K562 (cell line): ENCODE measurements at regions not wholly inside any gene's neighbourhood (a gene's known extent, or its start where the extent isn't known, plus 50 kb on each side); places are given as distances from the start of the nearest gene placed in this dataset.

Source experiments
- BMI1 ChIP-seq: fragments of 150-350 bp; IDR thresholded peaks from 2 replicates; pipeline ENCODE4 v1.6.1; 2014; ENCODE audit warnings: low read length
- CEBPB ChIP-seq: fragments of 450-650 bp; IDR thresholded peaks from 2 replicates; pipeline ENCODE4 v1.6.1; 2016; ENCODE audit warnings: missing genetic modification characterization, missing compliant biosample characterization
- FOSL1 ChIP-seq: fragments of 200-800 bp; sonication (Bioruptor generic); conservative IDR thresholded peaks from 2 replicates; pipeline ENCODE4 v1.6.1; 2016; ENCODE audit warnings: missing genetic modification characterization, missing compliant biosample characterization
- JUND ChIP-seq, 2 experiments: IDR thresholded peaks; 2 replicates in 1 of 2; 3 replicates in 1 of 2; pipeline ENCODE4 v1.6.1; 2011; ENCODE audit warnings: borderline replicate concordance in 2 of 2, low read depth in 2 of 2, low read length in 2 of 2, improper control_type of control experiment in 1 of 2, missing biosample characterization in 1 of 2, missing genetic modification characterization in 1 of 2, missing genetic modification reagents in 1 of 2
- MECOM ChIP-seq: fragments of 250-450 bp; sonication (Bioruptor Pico); IDR thresholded peaks from 2 replicates; pipeline ENCODE4 v1.8.0; 2022; ENCODE audit warnings: inconsistent platforms
- NFATC3 ChIP-seq: fragments of 450-650 bp; IDR thresholded peaks from 2 replicates; pipeline ENCODE4 v1.6.1; 2017; ENCODE audit warnings: mild to moderate bottlenecking
- NR3C1 ChIP-seq: sonication (generic); formaldehyde crosslinking; IDR thresholded peaks from 2 replicates; pipeline ENCODE4 v1.8.1; 2022; ENCODE audit warnings: missing genetic modification reagents
- PHB2 ChIP-seq: fragments of 450-650 bp; IDR thresholded peaks from 2 replicates; pipeline ENCODE4 v1.6.1; 2017; ENCODE audit warnings: low read depth
- PKNOX1 ChIP-seq: fragments of 450-650 bp; IDR thresholded peaks from 2 replicates; pipeline ENCODE4 v1.6.1; 2016
- POLR2AphosphoS5 ChIP-seq: IDR thresholded peaks from 2 replicates; pipeline ENCODE4 v1.6.1; 2011; ENCODE audit warnings: mild to moderate bottlenecking, low read depth, low read length, moderate library complexity; ENCODE audit not compliant: control insufficient read depth, insufficient read depth
- PREB ChIP-seq: sonication (generic); formaldehyde crosslinking; IDR thresholded peaks from 2 replicates; pipeline ENCODE4 v1.8.1; 2023; ENCODE audit warnings: mild to moderate bottlenecking, missing genetic modification reagents
- RBM34 ChIP-seq: fragments of 200-400 bp; formaldehyde crosslinking; IDR thresholded peaks from 2 replicates; pipeline ENCODE4 v1.6.1; 2018; ENCODE audit warnings: low read length, borderline replicate concordance; ENCODE audit not compliant: insufficient read depth
- RNF219 ChIP-seq: fragments of 250-450 bp; sonication (Bioruptor Pico); IDR thresholded peaks from 2 replicates; pipeline ENCODE4 v1.5.0; 2022; ENCODE audit warnings: mild to moderate bottlenecking
- SIX5 ChIP-seq, 2 experiments: IDR thresholded peaks; 2 replicates each; pipeline ENCODE4 v1.6.1; 2011; ENCODE audit warnings: low read length in 2 of 2, borderline replicate concordance in 1 of 2, low read depth in 1 of 2, mild to moderate bottlenecking in 1 of 2, moderate library complexity in 1 of 2; ENCODE audit not compliant: insufficient read depth in 1 of 2
- SMC3 ChIP-seq: conservative IDR thresholded peaks from 2 replicates; pipeline ENCODE4 v1.6.1; 2011; ENCODE audit warnings: low read depth, low read length, improper control_type of control experiment; ENCODE audit not compliant: insufficient read depth
- SRSF3 ChIP-seq: fragments of 200-400 bp; formaldehyde crosslinking; IDR thresholded peaks from 2 replicates; pipeline ENCODE4 v1.6.1; 2016; ENCODE audit warnings: mild to moderate bottlenecking, low read length, moderate library complexity; ENCODE audit not compliant: insufficient read depth
- TAF1 ChIP-seq: IDR thresholded peaks from 2 replicates; pipeline ENCODE4 v1.6.1; 2011; ENCODE audit warnings: mild to moderate bottlenecking, low read length, moderate library complexity; ENCODE audit not compliant: insufficient read depth, control insufficient read depth, severe bottlenecking; ENCODE audit errors: extremely low read depth
- TGIF2 ChIP-seq: sonication (generic); formaldehyde crosslinking; IDR thresholded peaks from 2 replicates; pipeline ENCODE4 v1.8.1; 2022; ENCODE audit warnings: mild to moderate bottlenecking, missing genetic modification reagents, moderate library complexity
- XRCC4 ChIP-seq: IDR thresholded peaks from one replicate; pipeline ENCODE4 v1.6.1; 2011; ENCODE audit not compliant: insufficient read depth, insufficient read length; ENCODE audit errors: extremely low read depth
- XRCC5 ChIP-seq: fragments of 200-400 bp; formaldehyde crosslinking; IDR thresholded peaks from 2 replicates; pipeline ENCODE4 v1.6.1; 2017; ENCODE audit warnings: low read depth, mild to moderate bottlenecking, low read length
- ZFPM2 ChIP-seq: fragments of 250-450 bp; sonication (Bioruptor Pico); IDR thresholded peaks from 2 replicates; pipeline ENCODE4 v1.5.1; 2022; ENCODE audit warnings: mild to moderate bottlenecking
- ZMIZ1 ChIP-seq, 2 experiments: fragments of 150-350 bp in 1 of 2; IDR thresholded peaks; 2 replicates each; pipeline ENCODE4 v1.6.1; 2012 to 2016; ENCODE audit warnings: low read depth in 2 of 2, low read length in 2 of 2, mild to moderate bottlenecking in 1 of 2, moderate library complexity in 1 of 2

- TF ChIP-seq ZMIZ1 (IDR thresholded peaks at IDR 0.05; ENCODE audit: low read depth in 2 of 2, low read length in 2 of 2) = no peak
- TF ChIP-seq BMI1 = no peak
- TF ChIP-seq SMC3 = no peak
- TF ChIP-seq NR3C1 (CRISPR knock-in tag) = no peak
- no peak for TF ChIP-seq SRSF3
- no peak for TF ChIP-seq MECOM (CRISPR knock-in tag)
- TF ChIP-seq XRCC4 = no peak
- peak; percentile 46 for TF ChIP-seq PKNOX1
- TF ChIP-seq TGIF2 (CRISPR knock-in tag) = no peak
- TF ChIP-seq FOSL1 (tag) = peak; percentile 93
- TF ChIP-seq CEBPB (tag) = no peak
- TF ChIP-seq NFATC3 = no peak
- TF ChIP-seq RNF219 (CRISPR knock-in tag) = no peak
- no peak for TF ChIP-seq PHB2
- no peak for TF ChIP-seq RBM34
- TF ChIP-seq TAF1 = no peak
- TF ChIP-seq PREB (CRISPR knock-in tag) = no peak
- TF ChIP-seq XRCC5 = no peak
- TF ChIP-seq ZFPM2 (CRISPR knock-in tag) = no peak
- peak; percentile 89 for TF ChIP-seq JUND (IDR thresholded peaks at IDR 0.05; ENCODE audit: borderline replicate concordance, low read depth, low read length)
- peak; percentile 74; the same call in 1 of the 3 replicates for TF ChIP-seq JUND (tag; IDR thresholded peaks at IDR 0.05; ENCODE audit: borderline replicate concordance, low read depth, low read length)
- no peak for TF ChIP-seq POLR2AphosphoS5
- no peak for TF ChIP-seq SIX5 (IDR thresholded peaks at IDR 0.05; ENCODE audit: borderline replicate concordance in 1 of 2, insufficient read depth in 1 of 2, low read depth in 1 of 2, low read length in 2 of 2)
Observed at GRCh38 chr1:831522-831921, 92.2 kb upstream of the SAMD11 start (continued).
